HG03432 (cell line): ENCODE measurements at regions not wholly inside any gene's neighbourhood (a gene's known extent, or its start where the extent isn't known, plus 50 kb on each side); places are given as distances from the start of the nearest gene placed in this dataset.

Source experiments
- ATAC-seq: cut with Tn5 transposase; IDR thresholded peaks from one replicate; pipeline ENCODE4 v1.9.1; 2021; ENCODE audit warnings: mild to moderate bottlenecking, moderate library complexity; ENCODE audit not compliant: unreplicated experiment

GRCh38 chr9:23938908-23939307 lies 112.9 kb upstream of the ELAVL2 start:
- no peak for ATAC-seq

DNA sequence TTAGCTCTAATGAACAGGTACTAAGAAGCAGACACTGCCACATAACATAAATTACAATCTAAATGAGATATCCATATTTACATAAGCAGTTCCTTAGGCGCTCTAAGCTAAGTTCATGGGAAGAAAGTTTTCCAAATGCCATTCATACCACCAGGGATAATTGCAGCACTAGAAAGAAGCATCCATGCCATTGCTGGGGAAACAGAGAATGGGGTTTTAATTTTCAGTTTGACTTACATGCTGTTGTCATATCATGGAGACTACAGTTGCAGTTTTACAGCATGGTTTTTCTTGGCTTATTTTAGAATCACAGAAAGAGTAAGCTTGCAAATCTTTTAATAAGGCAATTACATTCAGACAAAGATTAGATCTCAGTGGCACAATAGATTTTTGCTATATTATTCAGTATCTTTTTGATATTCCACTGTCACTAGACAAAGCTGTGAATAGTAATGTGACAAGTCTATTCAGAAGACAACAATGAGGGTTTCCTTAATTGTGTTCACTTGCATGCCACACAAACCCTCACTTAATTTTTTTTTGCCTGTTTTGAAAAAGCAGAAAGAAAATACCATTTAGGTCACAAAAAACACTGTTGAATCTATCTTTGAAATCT lies 108.4 kb upstream of the ELAVL2 start:
- ATAC-seq = no peak

DNA sequence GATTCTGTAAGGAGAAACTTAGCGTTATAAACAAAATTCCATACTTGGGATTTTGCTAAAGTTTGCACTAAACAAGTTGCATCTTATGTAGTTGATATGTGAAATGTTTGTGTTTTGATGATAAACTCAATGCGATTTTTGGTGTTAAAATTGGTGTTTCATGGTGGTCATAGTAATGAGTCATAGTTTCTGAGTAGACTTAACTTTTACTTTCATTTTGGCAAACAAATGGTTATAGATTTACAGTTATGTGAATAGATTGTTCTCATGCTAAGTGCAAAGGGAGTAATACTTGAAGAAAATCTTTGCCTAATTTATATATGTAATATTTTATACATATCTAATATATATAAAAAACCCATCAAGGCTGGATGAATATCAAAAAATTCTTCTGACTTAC lies 107.3 kb upstream of the ELAVL2 start:
- ATAC-seq = no peak

GRCh38 chr9:23926368-23926767 lies 100.3 kb upstream of the ELAVL2 start:
- ATAC-seq = peak; percentile 92

- no peak for ATAC-seq
Observed at GRCh38 chr9:23914431-23915003, 88.5 kb upstream of the ELAVL2 start.

DNA sequence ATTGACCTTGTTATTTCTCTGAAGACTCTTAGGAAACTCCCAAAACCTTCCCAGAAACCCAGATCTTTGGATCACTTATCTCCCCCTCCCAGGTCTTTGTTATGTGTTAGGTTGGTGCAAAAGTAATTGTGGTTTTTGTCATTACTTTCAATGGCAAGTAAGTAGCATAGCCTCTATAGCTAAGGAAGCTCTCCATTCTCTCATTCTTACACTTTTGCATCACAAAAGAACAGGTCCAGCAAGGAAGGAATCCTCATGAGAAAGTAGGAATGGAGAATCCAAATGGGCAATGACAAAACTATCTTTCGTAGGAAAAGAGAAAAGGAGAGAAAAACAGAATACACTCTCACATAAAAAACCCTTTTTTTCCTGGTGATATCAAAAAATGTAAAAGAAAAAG lies 81.3 kb upstream of the ELAVL2 start:
- ATAC-seq = no peak

DNA sequence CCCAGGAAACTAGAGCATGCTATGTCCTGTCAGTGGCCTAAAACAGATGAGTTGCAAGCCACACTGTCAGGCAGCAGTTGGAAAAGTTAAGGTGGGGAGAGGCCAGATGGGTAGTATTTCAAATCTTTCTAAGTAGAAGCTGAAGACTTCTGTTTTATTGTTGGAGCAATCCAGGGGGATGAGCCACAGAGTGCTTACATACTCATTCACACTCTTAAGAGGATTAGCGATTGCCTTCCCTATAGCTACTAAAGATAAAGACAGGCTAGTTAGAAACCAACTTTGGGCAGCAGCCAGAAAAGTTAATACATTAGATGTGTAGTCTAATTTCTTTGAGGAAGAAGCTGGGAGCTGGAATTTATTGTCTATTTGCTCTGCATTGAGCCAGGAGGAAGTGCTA lies 61.7 kb upstream of the ELAVL2 start:
- ATAC-seq = no peak
